Renal cortex interstitium (tissue), 11 donors: ENCODE measurements at regions not wholly inside any gene's neighbourhood (a gene's known extent, or its start where the extent isn't known, plus 50 kb on each side); places are given as distances from the start of the nearest gene placed in this dataset.
"Not testable (repeated sequence)": the region's sequence is repeated elsewhere in the genome, so short reads cannot be mapped to it uniquely, and the experiment has no call there.

Source experiments
- DNase-seq, 11 donors: peaks; one replicate each; pipeline ENCODE4 v3.0.0-alpha.2; 2013; ENCODE audit warnings: low read depth in 9 of 11, low spot score in 4 of 11; ENCODE audit errors: extremely low read depth in 1 of 11

GRCh38 chr4:66991521-66991920, 553.8 kb downstream of the CENPC start:
- DNase-seq = no peak

GRCh38 chr4:66974665-66975064, 570.6 kb downstream of the CENPC start:
- peak in 1 of 11 donors; percentile 0 for DNase-seq

GRCh38 chr4:66972087-66972486, 573.2 kb downstream of the CENPC start:
- no peak for DNase-seq

GRCh38 chr4:66964467-66964866, 580.8 kb downstream of the CENPC start:
- no peak for DNase-seq

- peak in 6 of 11 donors; percentile 1 to 27 (median 3) for DNase-seq
Measured at GRCh38 chr4:66963084-66963483, 582.2 kb downstream of the CENPC start.

GRCh38 chr4:66959207-66959606, 586.1 kb downstream of the CENPC start:
- DNase-seq = no peak

- DNase-seq = no peak
Measured at GRCh38 chr4:66956852-66957251, 588.5 kb downstream of the CENPC start.

GRCh38 chr4:66956426-66956825, 588.9 kb downstream of the CENPC start:
- DNase-seq = no peak

- DNase-seq = no peak
Measured at GRCh38 chr4:66955784-66956183, 589.5 kb downstream of the CENPC start.

GRCh38 chr4:66949419-66949818, 595.9 kb downstream of the CENPC start:
- no peak for DNase-seq

GRCh38 chr4:66946761-66947160, 598.5 kb downstream of the CENPC start:
- DNase-seq = no peak

GRCh38 chr4:66943112-66943511, 602.2 kb downstream of the CENPC start:
- DNase-seq = peak in 1 of 11 donors; percentile 4

- DNase-seq = not testable (repeated sequence)
Measured at GRCh38 chr4:66931981-66932380, 613.3 kb downstream of the CENPC start.

- no peak for DNase-seq
Measured at GRCh38 chr4:66930206-66930605, 615.1 kb downstream of the CENPC start.

GRCh38 chr4:66929748-66930147, 615.6 kb downstream of the CENPC start:
- no peak for DNase-seq

- DNase-seq = not testable (repeated sequence)
Measured at GRCh38 chr4:66928881-66929280, 616.4 kb downstream of the CENPC start.

GRCh38 chr4:66927937-66928336, 617.4 kb downstream of the CENPC start:
- no peak for DNase-seq

- DNase-seq = no peak
Measured at GRCh38 chr4:66926687-66927086, 618.6 kb downstream of the CENPC start.

- no peak for DNase-seq
Measured at GRCh38 chr4:66923081-66923865, 622.0 kb downstream of the CENPC start.

- DNase-seq = no peak
Measured at GRCh38 chr4:66921433-66921832, 623.9 kb downstream of the CENPC start.

- no peak for DNase-seq
Measured at GRCh38 chr4:66920514-66920913, 624.8 kb downstream of the CENPC start.
